ENCODE measurements at regions not wholly inside any gene's neighbourhood (a gene's known extent, or its start where the extent isn't known, plus 50 kb on each side); places are given as distances from the start of the nearest gene placed in this dataset.

- Mint-ChIP-seq H3K27ac (no peak overlapping the region), H3K36me3 (no peaks in the 10 kb centered on the region), H3K4me1 (peaks cover 12% of the 10 kb centered on the region)
Observed at GRCh38 chr15:101120987-101121386, 130.9 kb downstream of the CHSY1 start.

GRCh38 chr15:101120473-101120872 lies 131.4 kb downstream of the CHSY1 start:
- Mint-ChIP-seq H3K4me3 (no peak overlapping the region), H3K27ac (no peak overlapping the region), H3K4me1 (peaks cover 17% of the 10 kb centered on the region)

More at GRCh38 chr15:101120987-101121386, 130.9 kb downstream of the CHSY1 start:
- Mint-ChIP-seq H3K4me3 (no peak overlapping the region), H3K27me3 (ENCODE audit: low read depth) (no peaks in the 10 kb centered on the region), H3K9me3 (no peaks in the 10 kb centered on the region)
- no peak for DNase-seq (ENCODE audit: low spot score in 2 of 2, unreplicated experiment in 2 of 2)
- TF ChIP-seq CTCF (IDR thresholded peaks at IDR 0.05; ENCODE audit: unreplicated experiment) = no peak

More at GRCh38 chr15:101120473-101120872, 131.4 kb downstream of the CHSY1 start:
- Mint-ChIP-seq H3K36me3 (no peaks in the 10 kb centered on the region), H3K27me3 (ENCODE audit: low read depth) (no peaks in the 10 kb centered on the region), H3K9me3 (no peaks in the 10 kb centered on the region)
- no peak for DNase-seq (ENCODE audit: low spot score in 2 of 2, unreplicated experiment in 2 of 2)
- no peak for TF ChIP-seq CTCF (IDR thresholded peaks at IDR 0.05; ENCODE audit: unreplicated experiment)

All from mesothelial cell of epicardium (in vitro differentiated cells).